GM23338 (cell line): ENCODE measurements at regions not wholly inside any gene's neighbourhood (a gene's known extent, or its start where the extent isn't known, plus 50 kb on each side); places are given as distances from the start of the nearest gene placed in this dataset.

ENCODE experiments used
- EZH2 ChIP-seq: fragments of 200-600 bp; sonication (generic); IDR thresholded peaks from one replicate; pipeline ENCODE4 v1.8.0; 2017; ENCODE audit warnings: antibody characterized with exemption, mild to moderate bottlenecking, low read depth; ENCODE audit not compliant: unreplicated experiment
- EZH2phosphoT487 ChIP-seq: fragments of 200-600 bp; sonication (generic); IDR thresholded peaks from one replicate; pipeline ENCODE4 v1.8.1; 2018; ENCODE audit warnings: antibody characterized with exemption; ENCODE audit not compliant: unreplicated experiment

GRCh38 chr4:107774681-107775080 is 50.1 kb upstream of the SGMS2 start (continued):
- no peak for TF ChIP-seq EZH2phosphoT487
- no peak for TF ChIP-seq EZH2
